Stimulated activated CD8-positive, alpha-beta memory T cell treated with anti-CD3 and anti-CD28 coated beads, Interleukin-15, amount 100 ng/mL, for 24 hours (primary cell): ENCODE measurements at regions not wholly inside any gene's neighbourhood (a gene's known extent, or its start where the extent isn't known, plus 50 kb on each side); places are given as distances from the start of the nearest gene placed in this dataset.
"Not testable (repeated sequence)": the region's sequence is repeated elsewhere in the genome, so short reads cannot be mapped to it uniquely, and the experiment has no call there.

Experiments used
- DNase-seq: peaks from one replicate; pipeline ENCODE4 v3.0.0-alpha.2; 2020; ENCODE audit warnings: low read depth

DNA sequence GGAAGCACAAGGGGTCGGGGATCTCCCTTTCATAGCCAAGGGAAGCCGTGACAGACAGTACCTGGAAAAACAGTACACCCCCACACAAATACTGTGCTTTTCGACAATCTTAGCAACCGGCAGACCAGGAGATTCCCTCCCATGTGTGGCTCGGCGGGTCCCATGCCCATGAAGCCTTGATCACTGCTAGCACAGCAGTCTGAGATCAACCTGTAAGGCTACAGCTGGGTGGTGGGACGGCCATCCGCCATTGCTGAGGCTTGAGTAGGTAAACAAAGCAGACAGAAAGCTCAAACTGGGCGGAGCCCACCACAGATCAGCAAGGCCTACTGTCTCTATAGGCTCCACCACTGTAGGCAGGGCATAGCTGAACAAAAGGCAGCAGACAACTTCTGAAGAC lies 180.2 kb upstream of the SOX6 start:
- no peak for DNase-seq

DNA sequence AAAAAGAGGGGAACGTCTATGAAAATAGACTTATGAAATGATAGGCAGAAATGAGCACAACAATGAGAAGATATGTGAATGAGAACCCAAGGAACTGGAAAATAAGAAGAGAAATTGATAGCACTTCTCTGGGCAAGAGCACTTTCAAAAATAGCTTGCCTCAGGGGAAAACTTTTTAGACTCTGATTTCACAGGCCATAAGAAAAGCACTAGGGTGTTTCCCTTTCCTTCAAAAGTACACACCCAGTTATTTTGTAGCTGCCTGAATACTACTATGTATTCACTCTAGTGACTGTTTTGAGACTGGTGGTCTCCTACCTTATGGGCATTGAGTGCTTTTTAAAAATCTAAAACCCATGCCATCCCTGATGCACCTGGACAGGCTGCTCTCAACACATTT lies 172.3 kb upstream of the SOX6 start:
- no peak for DNase-seq

DNA sequence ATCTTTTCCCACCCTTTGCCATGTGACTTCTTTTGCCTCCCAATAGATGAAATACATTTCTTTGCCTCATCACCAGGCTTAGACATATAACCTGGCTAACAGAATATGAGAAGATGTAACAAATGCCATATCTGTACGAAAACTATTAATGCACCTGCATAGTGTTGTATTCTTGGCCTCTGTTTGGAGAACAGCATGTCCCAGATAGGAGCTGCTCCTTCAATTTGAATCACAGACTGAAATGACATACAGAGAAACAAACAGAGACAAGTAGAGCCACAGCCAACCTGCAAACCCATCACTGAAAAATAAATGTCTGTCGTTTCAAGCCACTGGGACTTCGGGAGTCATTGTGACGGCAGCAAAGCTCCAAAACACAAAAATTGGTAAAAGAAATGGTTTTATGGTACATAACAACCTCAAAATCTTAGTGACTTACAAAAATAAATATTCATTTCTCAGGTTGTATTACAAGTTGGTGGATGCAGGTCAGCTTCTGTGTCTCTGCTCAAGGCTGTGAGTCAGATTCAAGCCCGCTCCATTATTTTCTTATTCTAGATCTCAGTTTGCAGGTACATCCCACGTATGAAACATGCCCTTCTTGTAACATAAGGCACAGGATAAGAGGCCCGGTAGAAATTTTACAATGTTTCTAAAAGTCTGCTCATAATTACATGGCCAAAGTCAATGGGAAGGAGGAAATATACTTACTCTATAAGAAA lies 171.3 kb upstream of the SOX6 start:
- DNase-seq: no peak

DNA sequence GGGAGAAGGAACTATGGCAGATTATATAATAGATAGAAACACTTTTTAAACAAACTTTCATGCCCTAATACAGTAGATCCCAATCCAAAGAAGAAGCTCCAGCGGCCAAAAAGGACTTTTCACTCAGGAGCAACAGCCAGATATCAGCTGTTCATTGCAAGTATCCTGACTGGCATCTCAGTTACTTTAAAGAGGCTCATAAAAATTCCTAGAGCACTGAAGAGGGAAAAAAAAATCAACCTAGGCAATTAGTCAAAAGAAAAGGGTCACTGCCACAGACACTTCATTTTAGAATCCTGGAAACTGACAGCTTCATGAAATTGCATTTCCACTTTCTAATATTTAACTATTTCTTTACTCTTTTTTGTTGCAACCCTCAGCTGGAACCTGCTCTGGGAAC lies 170.6 kb upstream of the SOX6 start:
- no peak for DNase-seq

DNA sequence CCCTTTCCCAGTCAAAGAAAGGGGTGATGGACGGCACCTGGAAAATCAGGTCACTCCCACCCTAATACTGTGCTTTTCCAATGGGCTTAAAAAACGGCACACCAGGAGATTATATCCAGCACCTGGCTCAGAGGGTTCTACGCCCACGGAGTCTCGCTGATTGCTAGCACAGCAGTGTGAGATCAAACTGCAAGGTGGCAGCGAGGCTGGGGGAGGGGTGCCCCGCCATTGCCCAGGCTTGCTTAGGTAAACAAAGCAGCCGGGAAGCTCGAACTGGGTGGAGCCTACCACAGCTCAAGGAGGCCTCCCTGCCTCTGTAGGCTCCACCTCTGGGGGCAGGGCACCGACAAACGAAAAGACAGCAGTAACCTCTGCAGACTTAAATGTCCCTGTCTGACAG lies 164.4 kb upstream of the SOX6 start:
- DNase-seq: not testable (repeated sequence)

DNA sequence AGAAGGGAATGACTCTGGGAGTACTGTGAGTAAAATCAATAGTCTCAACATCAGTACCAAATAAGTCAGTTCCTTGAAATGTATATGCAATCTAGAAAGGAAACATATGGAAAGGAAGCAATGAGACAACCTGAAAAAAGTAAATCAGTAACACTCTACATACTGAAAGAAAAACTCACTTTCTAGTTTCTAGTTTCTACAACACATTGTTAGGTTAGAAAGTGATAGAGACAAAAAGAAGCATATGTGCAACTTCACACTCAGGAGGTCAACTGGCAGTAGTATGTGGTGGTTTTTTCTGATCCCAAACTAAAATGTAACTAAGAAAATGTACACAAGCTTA lies 156.5 kb upstream of the SOX6 start:
- DNase-seq: no peak

DNA sequence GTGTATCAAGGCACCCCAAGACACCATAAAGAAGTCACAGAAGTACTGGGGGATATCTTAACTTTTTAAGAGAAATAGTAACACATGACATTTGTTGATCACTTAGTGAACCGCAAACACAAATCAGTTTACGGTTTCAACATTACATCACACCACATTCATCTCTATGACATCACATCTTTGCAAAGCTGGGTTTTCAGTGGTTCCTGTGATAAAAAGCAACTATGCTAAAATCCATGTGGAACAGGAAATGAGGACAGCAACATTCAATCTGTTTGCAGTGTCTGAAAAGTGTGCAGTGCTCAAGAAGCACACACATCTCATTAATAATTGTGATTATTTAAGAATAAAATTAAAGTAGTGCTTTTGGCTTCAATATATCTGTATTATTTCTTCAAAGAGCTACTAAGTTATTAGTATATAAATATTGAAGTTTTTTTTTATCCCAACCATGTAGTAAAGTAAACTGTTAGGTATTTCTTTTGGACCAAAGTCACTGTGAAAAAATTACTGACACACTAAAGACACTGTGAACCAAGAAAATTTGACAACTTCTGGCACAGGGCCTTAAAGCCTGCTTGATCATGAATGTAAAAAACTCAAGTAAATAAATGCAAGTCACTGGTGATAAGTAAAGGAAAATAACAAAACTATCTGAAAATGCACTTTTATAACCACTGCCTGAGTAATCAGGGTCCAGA lies 156.0 kb upstream of the SOX6 start:
- DNase-seq: no peak

DNA sequence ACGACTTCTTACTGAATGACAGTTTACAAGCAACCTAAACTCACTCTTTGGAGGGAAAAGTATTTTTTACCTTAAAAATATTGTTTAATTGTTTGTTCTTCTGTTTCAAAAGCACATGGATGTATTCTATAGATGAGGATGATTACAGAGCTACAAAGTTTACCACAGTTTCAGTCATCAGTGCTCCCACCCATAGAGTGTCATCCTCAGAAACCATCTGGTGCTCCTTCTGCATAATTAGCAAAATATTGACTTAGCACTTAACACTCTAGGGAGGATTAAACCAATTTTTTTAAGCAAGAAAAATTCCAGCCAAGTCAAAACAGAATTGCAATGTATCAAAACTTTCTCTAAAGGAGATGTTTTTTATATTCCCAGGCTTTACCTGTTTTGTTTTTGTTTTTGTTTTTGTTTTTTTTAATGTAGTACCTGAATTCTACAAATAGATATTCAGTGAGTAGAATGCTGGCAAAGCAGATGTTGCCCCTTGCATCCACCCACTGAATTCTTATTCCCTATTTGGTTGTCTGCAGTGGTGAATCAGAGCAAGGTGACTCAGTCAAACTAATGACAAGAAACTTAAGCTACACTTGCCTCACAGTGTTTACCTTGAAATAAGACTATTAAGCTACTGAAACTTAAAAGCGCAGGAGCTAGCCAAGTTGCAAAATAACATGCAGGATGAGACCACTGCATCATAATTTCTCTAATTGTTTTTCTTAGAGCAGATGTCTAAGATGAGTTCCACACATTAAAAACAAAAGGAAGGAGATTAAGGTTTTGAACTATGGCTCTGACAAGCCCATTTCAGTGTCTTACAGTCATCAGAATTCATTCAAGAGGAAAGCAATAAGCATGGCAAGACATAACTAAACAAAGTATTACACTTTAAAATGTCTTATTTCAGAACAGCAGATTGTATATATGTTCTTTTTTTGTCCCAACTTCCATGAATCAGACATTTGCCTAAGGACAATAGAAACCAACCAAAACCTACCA lies 155.1 kb upstream of the SOX6 start:
- DNase-seq: no peak

DNA sequence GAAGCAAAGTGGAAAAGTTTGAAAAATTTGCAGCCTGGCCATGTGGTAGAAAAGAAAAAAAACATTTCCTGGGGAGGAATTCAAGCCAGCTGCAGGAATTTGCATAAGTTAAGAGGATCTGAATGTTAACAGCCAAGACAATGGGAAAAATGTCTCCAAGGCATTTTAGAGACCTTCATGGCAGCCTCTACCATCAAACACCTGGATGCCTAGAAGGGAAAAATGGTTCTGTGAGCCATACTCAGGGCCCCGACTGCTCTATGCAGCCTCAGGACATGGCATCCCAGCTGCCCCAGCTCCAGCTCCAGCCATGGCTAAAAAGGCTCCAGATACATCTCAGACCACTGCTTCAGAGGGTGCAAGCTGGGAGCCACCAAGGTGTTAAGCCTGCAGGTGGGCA lies 149.1 kb upstream of the SOX6 start:
- DNase-seq: no peak

DNA sequence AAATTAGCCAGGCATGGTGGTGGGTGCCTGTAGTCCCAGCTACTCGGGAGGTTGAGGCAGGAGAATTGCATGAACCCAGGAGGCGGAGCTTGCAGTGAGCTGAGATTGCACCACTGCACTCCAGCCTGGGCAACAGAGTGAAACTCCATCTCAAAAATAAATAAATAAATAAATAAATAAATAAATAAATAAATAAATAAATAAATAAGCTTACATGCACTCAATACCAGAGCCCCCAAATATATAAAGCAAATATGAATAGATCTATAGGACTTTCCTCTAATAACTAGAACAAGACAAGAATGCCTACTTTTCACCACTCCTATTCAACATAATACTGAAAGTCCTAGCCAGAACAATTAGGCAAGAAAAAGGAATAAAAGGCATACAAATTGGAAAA lies 147.5 kb upstream of the SOX6 start:
- not testable (repeated sequence) for DNase-seq

DNA sequence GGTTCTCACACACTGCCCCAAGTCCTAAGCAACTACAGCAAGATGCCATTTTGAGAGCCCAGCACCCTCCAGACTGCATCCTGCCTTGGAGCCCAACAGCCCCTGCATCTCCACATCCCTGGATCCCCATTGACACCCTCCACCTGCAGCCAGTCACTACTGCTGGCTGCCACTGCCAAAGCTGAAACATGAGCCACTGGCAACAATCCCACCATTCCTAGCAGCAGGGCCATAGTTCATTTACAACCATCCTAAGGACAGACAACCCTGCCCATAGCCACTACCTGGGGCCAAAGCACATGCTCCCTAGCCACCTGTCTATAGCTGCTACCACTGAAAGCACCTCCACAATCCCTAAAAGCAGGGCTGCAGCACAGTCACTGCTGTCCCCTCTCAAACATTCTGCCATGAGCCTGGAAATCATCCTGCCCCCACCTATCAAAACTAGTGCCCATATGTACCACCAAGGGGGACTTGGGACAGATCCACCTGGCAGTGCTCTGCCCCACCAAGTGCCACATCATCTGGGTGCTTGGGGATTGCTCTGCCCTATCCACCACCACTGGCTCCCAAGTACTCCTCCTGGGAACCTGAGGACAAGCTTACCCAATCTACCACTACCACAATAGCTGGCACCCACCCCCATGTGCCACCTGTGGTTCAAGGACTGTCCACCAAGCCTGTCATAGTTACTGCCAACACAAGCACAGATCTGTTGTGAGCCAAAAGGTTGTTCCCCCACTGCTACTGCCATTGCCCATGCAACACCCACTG lies 138.8 kb upstream of the SOX6 start:
- DNase-seq: no peak

DNA sequence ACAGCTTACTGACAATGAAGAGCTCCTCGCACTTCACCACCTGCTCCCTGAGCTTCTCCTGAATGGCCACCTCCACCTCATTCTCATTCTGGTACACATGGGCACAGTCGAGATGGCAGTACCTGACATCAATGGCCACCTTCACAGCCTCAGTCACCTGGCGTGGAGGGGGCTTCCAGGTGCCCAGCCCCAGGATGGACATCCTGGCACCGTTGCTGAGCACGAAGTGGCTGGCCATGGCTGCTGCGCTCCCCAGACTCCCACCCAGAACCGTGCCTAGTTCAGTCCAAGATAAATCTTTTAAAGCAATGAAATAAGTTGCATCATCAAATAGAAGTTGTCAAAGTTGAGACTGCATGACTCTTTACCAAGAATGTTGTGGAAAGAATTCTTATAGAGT lies 128.1 kb upstream of the SOX6 start:
- DNase-seq: no peak

DNA sequence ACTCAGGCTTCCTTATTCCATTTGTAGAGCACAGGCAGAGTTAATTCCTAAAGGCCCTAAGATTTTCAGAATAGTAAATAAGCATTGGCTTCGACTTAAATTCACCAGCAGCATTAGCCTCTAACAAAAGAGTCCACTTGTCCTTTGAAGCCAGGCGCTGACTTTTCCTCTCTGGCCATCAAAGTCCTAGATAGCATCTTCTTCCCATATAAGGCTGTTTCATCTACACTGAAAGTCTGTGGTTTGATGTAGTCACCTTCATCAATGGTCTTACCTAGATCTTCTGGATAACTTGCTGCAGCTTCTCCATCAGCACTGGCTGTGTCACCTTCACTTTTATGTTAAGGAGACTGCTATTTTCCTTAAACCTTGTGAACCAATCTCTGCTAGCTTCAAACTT lies 118.3 kb upstream of the SOX6 start:
- no peak for DNase-seq

DNA sequence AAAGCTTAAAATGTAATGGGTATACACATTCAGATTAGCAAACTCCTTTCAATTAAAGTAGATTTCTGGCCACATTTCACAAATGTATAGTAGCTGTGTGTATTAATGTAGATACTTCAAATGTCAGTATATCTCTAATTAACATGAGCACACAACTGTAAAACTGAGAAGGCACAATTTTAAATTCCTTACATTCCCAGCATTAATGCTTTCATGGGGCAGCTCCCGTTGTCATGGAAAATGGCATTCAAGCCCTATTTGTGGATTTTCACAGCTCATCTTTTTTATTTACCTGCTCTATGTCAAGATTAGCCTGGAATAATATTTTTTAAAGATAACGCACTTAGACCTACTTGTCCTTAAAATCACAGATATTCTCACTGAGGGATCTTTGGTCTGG lies 113.6 kb upstream of the SOX6 start:
- DNase-seq: no peak

DNA sequence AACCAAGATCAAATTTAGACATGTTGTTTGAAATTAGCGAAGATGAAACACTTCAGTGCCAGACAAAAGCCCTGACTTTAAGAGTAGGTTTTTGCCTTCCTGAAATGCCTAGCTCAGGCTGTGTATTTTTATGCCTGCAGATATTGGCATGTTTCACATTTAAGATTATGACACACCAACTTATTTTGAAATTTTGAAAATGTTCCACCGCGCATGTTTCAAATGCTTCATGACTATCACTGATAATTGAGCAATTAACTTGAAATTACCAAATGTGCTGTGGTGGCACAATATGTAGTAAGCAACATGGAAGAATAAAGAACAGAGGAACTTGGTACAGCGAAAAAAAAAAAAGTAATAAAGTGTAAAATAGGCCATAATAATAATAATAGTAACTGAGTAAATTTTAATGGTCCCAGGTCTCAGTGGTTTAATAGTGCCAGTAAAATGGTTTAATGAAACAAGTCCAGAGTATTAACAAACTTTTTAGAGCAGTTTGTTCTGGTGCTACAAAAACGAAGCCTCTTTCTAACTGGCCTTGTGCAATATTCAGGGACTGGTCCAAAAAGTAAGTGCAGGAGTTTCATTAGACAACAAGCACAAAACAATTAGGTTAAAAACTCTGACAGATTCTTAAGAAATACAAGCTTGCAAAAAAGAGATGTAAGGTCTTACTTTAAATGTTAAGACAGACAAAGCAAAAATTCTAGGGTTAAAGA lies 112.5 kb upstream of the SOX6 start:
- no peak for DNase-seq

DNA sequence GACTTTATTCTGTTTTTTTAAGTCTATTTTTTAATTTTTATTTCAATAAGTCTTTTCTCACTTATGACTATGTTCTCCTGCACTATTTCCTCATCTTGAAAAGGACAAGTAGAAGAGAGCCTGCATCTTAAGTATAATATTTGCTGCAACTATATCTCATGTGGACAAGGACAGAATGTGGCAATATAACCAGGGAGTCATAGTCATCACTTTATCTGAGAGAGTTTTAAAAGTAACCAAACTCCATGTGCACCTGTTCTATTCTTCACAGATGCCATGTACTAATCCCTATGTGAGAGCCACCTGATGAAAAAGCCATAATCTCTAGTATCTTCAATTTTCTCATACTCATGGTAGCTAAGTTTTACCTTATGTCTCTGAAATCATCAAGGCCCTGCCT lies 104.2 kb upstream of the SOX6 start:
- DNase-seq: no peak

DNA sequence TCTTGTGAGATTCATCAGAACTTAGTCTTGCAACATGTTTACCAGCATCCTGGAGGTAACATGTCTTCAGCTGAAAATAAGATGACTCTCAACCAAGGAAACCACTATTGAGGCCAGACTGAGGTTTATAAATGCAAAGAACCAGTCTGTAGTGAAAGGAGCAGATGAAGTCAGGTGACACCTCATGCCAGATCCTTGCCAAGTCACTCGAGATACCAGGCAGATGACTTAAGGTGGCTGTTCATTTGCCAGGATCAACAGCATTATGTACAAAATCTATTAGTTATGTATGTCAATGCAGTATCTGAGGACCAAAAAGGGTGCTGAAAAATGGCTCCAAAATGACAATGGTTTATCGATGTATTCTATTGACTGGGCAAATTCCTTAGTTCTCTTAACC lies 100.0 kb upstream of the SOX6 start:
- no peak for DNase-seq

DNA sequence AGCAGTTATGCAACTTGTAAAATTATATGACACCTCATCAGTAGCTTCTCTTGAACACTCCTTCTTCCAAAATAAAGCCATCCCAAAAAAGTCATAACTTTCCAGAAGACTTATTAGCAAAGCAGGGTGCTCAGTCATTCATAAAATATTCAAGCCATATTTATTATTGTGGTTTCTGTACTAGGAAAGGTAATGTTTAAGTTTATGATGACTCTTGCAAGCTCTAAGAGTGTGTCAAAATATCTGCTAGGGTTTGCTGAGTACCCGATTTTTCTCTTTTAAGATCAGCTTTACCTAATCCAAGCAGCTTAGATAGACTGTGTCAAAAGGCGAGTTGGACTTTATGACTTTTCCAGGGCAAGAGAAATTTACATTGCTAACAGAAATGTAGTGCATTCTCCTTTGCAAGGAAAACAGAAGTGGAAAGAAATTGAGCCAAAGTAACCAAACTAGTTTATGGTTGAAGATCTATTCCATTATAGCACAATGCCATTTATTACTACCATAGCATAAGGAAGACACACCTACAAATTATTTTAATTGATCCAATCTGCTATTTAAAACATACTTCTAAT lies 98.0 kb upstream of the SOX6 start:
- no peak for DNase-seq

DNA sequence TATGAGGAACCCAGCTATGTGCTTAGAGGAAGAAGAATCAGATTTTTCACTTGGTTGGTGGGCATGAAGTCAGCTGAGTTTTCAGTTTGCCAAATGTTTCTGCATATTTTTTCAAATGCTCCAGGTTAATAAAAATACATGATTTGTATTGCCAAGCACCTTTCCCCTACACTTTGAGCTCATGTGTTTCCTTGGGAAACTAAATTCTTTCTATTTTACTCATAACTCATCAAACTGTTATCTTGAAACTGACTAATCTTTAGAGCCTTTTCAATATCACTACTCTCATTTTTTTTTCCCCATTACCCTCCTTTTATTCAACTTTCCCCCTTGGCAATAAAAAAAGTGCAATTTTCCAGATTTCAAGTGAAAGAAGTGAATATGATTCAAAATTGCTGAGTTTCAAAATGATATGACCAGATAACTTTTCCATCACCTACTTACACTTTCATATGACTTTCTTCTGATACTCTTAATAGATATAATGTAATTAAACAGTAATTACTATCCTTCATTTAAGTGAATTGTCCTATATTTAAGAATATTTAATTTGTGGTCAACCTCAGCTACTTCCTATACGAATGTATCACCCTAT lies 91.9 kb upstream of the SOX6 start:
- no peak for DNase-seq

DNA sequence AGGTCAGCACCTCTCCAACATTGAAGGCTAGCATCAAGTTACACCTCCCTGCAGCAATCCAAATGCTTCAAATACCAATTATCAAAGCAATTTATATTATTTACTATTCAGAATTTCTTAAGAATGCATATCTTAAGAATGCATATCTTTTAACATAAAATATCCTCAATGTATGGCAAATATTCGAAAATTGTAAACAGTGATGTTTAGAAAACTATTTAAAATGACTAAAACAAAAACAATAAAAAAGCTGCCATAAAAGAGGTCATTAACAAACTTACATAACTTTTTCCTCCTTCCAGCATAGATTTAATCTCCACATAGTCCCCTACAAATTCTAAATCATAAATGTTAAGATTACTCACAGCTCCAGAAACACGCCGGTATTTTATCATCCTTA lies 85.1 kb upstream of the SOX6 start:
- DNase-seq: no peak

DNA sequence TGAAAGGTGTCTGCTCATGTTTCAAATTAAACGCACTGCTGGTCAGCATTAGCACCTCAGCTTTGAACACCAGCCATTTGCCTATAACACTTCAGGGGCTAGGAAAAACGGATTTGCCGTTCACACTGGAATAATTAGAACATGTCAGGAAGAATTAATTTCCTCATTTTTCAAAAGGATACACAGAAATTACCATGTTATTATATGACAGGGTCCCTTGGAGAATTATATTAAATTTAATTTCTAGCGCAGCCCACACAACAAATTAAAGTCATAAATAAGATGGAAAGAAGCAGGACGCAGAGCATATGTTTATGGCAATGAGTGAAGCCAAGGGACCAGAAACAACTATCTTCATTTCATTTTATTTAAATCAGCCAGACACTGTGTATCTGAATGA lies 83.8 kb upstream of the SOX6 start:
- no peak for DNase-seq
